ENCODE measurements at regions not wholly inside any gene's neighbourhood (a gene's known extent, or its start where the extent isn't known, plus 50 kb on each side); places are given as distances from the start of the nearest gene placed in this dataset.
A peak's percentile ranks its signal among the peaks of the same experiment; 100 is the strongest.

- H3K36me3 ChIP-seq (ENCODE audit: insufficient read depth, low read length, poor library complexity, severe bottlenecking): no peaks in the 10 kb centered on the region
- no peaks in the 10 kb centered on the region for H3K27me3 ChIP-seq (replicated peaks; ENCODE audit: insufficient read depth, low read depth, low read length, poor library complexity)
- TF ChIP-seq CTCF (conservative IDR thresholded peaks at IDR 0.05; ENCODE audit: low read depth, low read length) (no peak), EZH2 (IDR thresholded peaks at IDR 0.05; ENCODE audit: borderline replicate concordance, low read depth, low read length, poor library complexity, severe bottlenecking) (no peak)
- no peak overlapping the region for H3K27ac ChIP-seq (ENCODE audit: low read depth, low read length, poor library complexity, severe bottlenecking)
- no TSS peak for BruUV-seq (replicated peaks)
- CTCF ChIA-PET: no interaction called here
- H3K4me3 ChIP-seq (ENCODE audit: low read depth, low read length, poor library complexity, severe bottlenecking): no peak overlapping the region
- intact Hi-C loops (cut with micrococcal nuclease; ENCODE audit: unreplicated experiment): no loop called here
- no peaks in the 10 kb centered on the region for H3K9me3 ChIP-seq (ENCODE audit: low read depth, low read length, poor library complexity, severe bottlenecking)
- no peaks in the 10 kb centered on the region for H3K4me1 ChIP-seq (ENCODE audit: insufficient read depth, low read length, poor library complexity, severe bottlenecking)
- POLR2A ChIA-PET (ENCODE audit: low non-redundant PET): no interaction called here
- DNase-seq (ENCODE audit: low spot score): no peak
Measured at GRCh38 chr10:94065362-94065761, 71.6 kb downstream of the PLCE1 start.

GRCh38 chr10:94065787-94066186, 72.1 kb downstream of the PLCE1 start:
- no peak overlapping the region for H3K27ac ChIP-seq (ENCODE audit: low read depth, low read length, poor library complexity, severe bottlenecking)
- BruUV-seq (replicated peaks): no TSS peak
- H3K9me3 ChIP-seq (ENCODE audit: low read depth, low read length, poor library complexity, severe bottlenecking): no peaks in the 10 kb centered on the region
- POLR2A ChIA-PET (ENCODE audit: low non-redundant PET): no interaction called here
- intact Hi-C loops (cut with micrococcal nuclease; ENCODE audit: unreplicated experiment): no loop called here
- H3K4me3 ChIP-seq (ENCODE audit: low read depth, low read length, poor library complexity, severe bottlenecking): no peak overlapping the region
- no peaks in the 10 kb centered on the region for H3K4me1 ChIP-seq (ENCODE audit: insufficient read depth, low read length, poor library complexity, severe bottlenecking)
- TF ChIP-seq EZH2 (IDR thresholded peaks at IDR 0.05; ENCODE audit: borderline replicate concordance, low read depth, low read length, poor library complexity, severe bottlenecking) (no peak), CTCF (conservative IDR thresholded peaks at IDR 0.05; ENCODE audit: low read depth, low read length) (no peak)
- DNase-seq (ENCODE audit: low spot score): no peak
- H3K27me3 ChIP-seq (replicated peaks; ENCODE audit: insufficient read depth, low read depth, low read length, poor library complexity): no peaks in the 10 kb centered on the region
- CTCF ChIA-PET: no interaction called here
- H3K36me3 ChIP-seq (ENCODE audit: insufficient read depth, low read length, poor library complexity, severe bottlenecking): no peaks in the 10 kb centered on the region

GRCh38 chr10:94066411-94066810, 72.7 kb downstream of the PLCE1 start:
- no peaks in the 10 kb centered on the region for H3K9me3 ChIP-seq (ENCODE audit: low read depth, low read length, poor library complexity, severe bottlenecking)
- BruUV-seq (replicated peaks): no TSS peak
- intact Hi-C loops (cut with micrococcal nuclease; ENCODE audit: unreplicated experiment): no loop called here
- no peaks in the 10 kb centered on the region for H3K36me3 ChIP-seq (ENCODE audit: insufficient read depth, low read length, poor library complexity, severe bottlenecking)
- H3K4me1 ChIP-seq (ENCODE audit: insufficient read depth, low read length, poor library complexity, severe bottlenecking): no peaks in the 10 kb centered on the region
- DNase-seq (ENCODE audit: low spot score): peak; percentile 49
- no peak overlapping the region for H3K27ac ChIP-seq (ENCODE audit: low read depth, low read length, poor library complexity, severe bottlenecking)
- H3K4me3 ChIP-seq (ENCODE audit: low read depth, low read length, poor library complexity, severe bottlenecking): no peak overlapping the region
- no peaks in the 10 kb centered on the region for H3K27me3 ChIP-seq (replicated peaks; ENCODE audit: insufficient read depth, low read depth, low read length, poor library complexity)
- ChIA-PET POLR2A (ENCODE audit: low non-redundant PET) (no interaction called here), CTCF (no interaction called here)
- TF ChIP-seq CTCF (conservative IDR thresholded peaks at IDR 0.05; ENCODE audit: low read depth, low read length): no peak
- TF ChIP-seq EZH2 (IDR thresholded peaks at IDR 0.05; ENCODE audit: borderline replicate concordance, low read depth, low read length, poor library complexity, severe bottlenecking): no peak
